WI38 (cell line): ENCODE measurements at regions not wholly inside any gene's neighbourhood (a gene's known extent, or its start where the extent isn't known, plus 50 kb on each side); places are given as distances from the start of the nearest gene placed in this dataset.

Experiments
- H3K4me3 ChIP-seq: 2 replicates; pipeline ENCODE4 v1.5.1; 2011; ENCODE audit warnings: low read depth, mild to moderate bottlenecking, control low read depth, low read length
- TF ChIP-seq, protein P1 (sequence below): IDR thresholded peaks from 2 replicates; pipeline ENCODE4 v1.5.1; 2012; ENCODE audit warnings: low read depth, mild to moderate bottlenecking, control low read depth, low read length

DNA sequence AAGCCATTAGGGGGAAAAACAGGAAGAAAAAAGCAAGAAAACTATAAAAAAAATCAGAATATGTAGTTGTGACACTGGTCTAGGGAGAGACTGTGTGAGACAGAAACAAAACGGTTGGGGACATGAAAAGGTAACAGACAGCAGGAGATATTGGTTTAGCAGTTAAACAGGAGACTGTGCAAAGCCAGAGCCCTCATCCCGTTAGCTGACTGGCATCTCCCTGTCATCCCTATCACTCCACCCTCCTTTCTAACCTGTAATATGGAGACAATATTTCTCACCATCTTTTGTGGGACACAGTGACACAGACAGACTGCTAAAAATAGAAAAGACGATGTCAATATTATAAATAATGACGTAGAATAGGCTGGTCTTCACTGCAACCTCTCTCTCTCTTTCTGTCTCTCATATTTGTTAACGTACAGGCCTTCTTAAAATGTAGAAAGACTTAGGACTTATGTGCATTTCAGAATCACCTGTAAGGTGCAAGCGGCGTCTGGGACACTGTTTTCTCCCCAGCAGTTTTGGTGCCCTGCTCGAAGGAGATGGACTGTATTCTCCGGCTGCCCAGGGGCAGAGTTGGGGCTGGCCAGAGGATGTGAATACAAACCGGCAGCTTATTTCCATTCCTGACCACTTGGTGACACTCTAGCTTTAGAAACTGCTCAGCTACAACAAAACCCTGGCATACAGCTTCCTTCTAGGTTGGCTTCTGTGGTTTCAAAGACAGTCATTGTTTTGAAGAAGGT is 190.6 kb downstream of the MAT2B start:
- TF ChIP-seq, protein P1, sequence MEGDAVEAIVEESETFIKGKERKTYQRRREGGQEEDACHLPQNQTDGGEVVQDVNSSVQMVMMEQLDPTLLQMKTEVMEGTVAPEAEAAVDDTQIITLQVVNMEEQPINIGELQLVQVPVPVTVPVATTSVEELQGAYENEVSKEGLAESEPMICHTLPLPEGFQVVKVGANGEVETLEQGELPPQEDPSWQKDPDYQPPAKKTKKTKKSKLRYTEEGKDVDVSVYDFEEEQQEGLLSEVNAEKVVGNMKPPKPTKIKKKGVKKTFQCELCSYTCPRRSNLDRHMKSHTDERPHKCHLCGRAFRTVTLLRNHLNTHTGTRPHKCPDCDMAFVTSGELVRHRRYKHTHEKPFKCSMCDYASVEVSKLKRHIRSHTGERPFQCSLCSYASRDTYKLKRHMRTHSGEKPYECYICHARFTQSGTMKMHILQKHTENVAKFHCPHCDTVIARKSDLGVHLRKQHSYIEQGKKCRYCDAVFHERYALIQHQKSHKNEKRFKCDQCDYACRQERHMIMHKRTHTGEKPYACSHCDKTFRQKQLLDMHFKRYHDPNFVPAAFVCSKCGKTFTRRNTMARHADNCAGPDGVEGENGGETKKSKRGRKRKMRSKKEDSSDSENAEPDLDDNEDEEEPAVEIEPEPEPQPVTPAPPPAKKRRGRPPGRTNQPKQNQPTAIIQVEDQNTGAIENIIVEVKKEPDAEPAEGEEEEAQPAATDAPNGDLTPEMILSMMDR = peak; percentile 66
- no peak overlapping the region for H3K4me3 ChIP-seq

DNA sequence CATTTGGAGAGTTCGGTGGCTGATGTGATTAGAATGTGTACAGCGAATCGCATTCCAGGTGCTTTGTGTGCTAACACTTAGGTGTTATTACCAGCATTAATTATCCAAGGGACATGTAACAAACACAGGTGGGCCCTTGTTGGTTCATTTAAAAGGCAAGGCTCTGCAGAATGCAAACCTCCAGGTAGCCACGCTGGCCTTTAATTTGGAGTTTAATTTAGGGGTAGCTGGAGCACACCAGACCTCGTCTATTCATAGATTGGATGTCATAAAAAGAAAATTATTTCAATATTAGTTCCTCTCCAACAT is 191.1 kb downstream of the MAT2B start:
- TF ChIP-seq, protein P1 = no peak
- H3K4me3 ChIP-seq = no peak overlapping the region

DNA sequence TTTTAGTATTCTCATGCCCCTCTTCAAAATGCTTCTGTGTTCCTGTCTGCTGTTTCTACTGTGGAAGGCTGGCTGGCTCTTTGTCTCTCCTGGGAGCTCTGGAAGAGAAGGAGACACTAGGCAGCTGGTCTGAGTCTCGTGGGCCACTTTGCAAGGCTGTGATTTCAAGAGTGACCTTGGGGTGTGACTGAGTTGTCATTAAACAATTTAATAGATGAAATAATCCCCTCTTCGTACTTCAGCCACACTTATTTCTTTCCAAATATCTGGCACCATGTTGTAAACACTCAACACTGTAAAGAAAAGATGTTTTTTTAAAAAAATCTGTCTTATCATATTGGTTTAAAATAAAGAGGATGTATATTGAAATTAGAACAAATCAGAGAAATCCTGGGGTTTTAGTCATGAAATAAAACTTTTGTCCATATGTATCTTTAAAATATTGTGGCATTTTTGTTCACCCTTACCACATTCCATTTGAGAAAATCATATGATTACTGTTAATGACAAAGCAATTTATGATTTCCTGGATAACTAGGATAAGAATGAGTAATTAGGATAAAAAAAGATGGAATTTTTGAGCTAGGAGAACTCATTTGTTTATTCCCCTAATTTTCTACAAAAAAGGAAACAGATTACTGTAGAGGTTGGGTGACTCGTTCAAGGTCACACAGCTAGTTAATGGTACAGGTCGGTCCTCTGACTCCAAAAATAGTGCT is 200.8 kb downstream of the MAT2B start:
- H3K4me3 ChIP-seq = peak overlapping the region; percentile 22; the same call in 1 of the 2 replicates
- TF ChIP-seq, protein P1 = no peak

DNA sequence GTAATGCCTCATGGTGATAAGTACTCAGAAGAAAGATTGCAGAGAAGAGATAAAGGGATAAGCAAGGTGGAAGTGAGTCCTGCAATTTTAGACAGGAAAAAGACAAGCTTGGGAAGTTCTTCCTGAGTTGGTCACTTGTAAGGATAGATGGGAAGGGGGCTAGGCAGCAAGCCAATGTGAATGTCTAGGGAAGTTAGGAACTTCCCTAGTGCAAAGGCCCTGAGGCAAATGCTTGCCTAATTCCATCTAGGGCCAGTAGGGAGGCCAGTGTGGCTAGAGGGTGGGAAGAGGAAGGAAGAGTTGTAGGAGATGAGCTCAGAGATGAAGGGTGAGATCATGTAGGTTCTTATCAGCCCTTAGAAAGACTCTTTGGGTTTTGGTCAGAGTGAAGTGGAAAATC is 206.6 kb downstream of the MAT2B start:
- TF ChIP-seq, protein P1 = no peak

DNA sequence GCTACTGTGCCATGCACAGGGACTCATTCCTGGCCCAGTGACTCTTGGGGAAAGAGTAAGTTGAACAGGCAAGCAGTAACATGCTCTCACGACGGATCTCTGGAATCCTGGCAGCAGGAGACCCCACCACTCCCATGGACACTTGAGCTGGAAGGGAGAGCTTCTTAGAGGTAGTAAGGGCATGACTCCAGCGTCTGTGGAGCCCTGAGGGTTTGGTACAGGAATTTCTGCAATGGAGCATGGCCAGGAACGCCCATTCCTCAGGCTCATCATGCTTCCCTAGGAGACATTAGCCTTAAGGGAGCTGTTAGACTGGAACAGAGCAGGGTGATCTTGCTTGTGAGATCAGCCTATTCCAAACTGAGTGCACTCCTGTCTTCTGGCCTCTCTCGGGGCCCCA is 212.9 kb downstream of the MAT2B start:
- TF ChIP-seq, protein P1 = no peak
- no peak overlapping the region for H3K4me3 ChIP-seq

More for the DNA sequence above, 206.6 kb downstream of the MAT2B start:
- no peak overlapping the region for H3K4me3 ChIP-seq

DNA sequence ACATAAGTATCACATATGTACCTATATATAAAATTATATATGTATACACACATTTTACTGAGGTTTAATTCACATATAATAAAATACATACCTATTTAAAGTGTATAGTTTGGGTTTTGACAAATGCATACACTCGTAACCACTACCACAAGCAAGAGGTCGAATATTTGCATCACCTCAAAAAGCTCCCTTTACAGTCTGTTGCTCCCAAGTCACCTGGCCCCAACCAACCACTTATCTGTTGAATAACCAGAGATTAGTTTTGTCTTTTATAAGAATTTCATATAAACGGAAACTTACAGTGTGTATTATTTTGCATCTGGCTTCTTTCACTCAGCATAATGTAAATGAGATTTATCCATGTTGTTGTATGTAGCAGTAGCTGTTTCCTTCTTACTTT is 218.9 kb downstream of the MAT2B start:
- H3K4me3 ChIP-seq = no peak overlapping the region
- TF ChIP-seq, protein P1 = no peak

DNA sequence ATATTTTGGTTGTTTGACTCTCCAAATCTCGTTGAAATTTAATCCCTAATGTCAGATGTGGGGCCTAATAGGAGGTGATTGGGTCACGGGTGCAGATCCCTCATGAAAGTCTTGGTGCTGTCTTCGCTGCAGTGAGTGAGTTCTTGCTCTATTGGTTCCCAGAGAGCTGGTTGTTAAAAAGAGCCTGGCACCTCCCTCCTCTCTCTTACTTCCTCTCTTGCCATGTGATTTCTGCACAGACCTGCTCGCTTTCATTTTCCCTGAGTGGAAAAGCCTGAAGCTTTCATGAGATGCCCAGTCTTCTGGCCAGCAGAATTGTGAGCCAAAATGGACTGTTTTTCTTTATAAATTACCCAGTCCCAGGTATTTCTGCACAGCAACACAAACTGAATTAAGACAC is 221.6 kb downstream of the MAT2B start:
- H3K4me3 ChIP-seq = no peak overlapping the region
- TF ChIP-seq, protein P1 = no peak
